Lower leg skin (tissue), 3 donors: ENCODE measurements at regions not wholly inside any gene's neighbourhood (a gene's known extent, or its start where the extent isn't known, plus 50 kb on each side); places are given as distances from the start of the nearest gene placed in this dataset.

Source experiments
- CTCF ChIP-seq, 3 donors: fragments of 450-650 bp; IDR thresholded peaks; one replicate each; pipeline ENCODE4 v1.5.1; 2016; ENCODE audit warnings: antibody characterized with exemption in 3 of 3, mild to moderate bottlenecking in 3 of 3, moderate library complexity in 2 of 3
- POLR2A ChIP-seq, 2 donors: fragments of 450-650 bp; IDR thresholded peaks; one replicate each; pipeline ENCODE4 v1.6.1; 2016 to 2017; ENCODE audit warnings: antibody characterized with exemption in 2 of 2, mild to moderate bottlenecking in 1 of 2, moderate library complexity in 1 of 2

GRCh38 chrX:39772057-39772832 lies 325.5 kb downstream of the BCOR start:
- no peak for TF ChIP-seq CTCF (IDR thresholded peaks at IDR 0.05)
- no peak for TF ChIP-seq POLR2A (IDR thresholded peaks at IDR 0.05)
